ENCODE measurements at regions not wholly inside any gene's neighbourhood (a gene's known extent, or its start where the extent isn't known, plus 50 kb on each side); places are given as distances from the start of the nearest gene placed in this dataset.

GRCh38 chr20:23156842-23157423, 70.8 kb upstream of the CD93 start:
- intact Hi-C loops (cut with micrococcal nuclease; ENCODE audit: unreplicated experiment) = no loop called here
- WGBS (ENCODE audit: insufficient coverage, insufficient replicate concordance, low lambda C conversion rate, missing lambda C conversion rate) = 34% methylated on average over 5 of the region's 5 CpGs
- in situ Hi-C loops (cut with MboI) = no loop called here
- Histone ChIP-seq H3K79me2 (ENCODE audit: control insufficient read depth, insufficient read depth, low read length) (no peaks in the 10 kb centered on the region), H3K4me2 (ENCODE audit: control insufficient read depth, insufficient read depth) (no peak overlapping the region), H3K27ac (ENCODE audit: control insufficient read depth, insufficient read depth) (no peak overlapping the region), H3K27me3 (replicated peaks in 1 of 2; ENCODE audit: control insufficient read depth in 2 of 2, insufficient read depth in 2 of 2, low read length in 1 of 2) (no peaks in the 10 kb centered on the region), H3K4me1 (ENCODE audit: control insufficient read depth, insufficient read depth, low read length) (peaks cover 32% of the 10 kb centered on the region), H2AFZ (ENCODE audit: control insufficient read depth, low read depth, low read length) (no peak overlapping the region), H4K20me1 (ENCODE audit: control insufficient read depth, insufficient read depth) (no peaks in the 10 kb centered on the region), H3K36me3 (ENCODE audit: control insufficient read depth in 2 of 2, insufficient read depth in 2 of 2, low read length in 1 of 2) (no peaks in the 10 kb centered on the region), H3K9me3 (replicated peaks; ENCODE audit: control insufficient read depth, insufficient read depth, low read length) (no peaks in the 10 kb centered on the region), H3K9ac (ENCODE audit: control insufficient read depth, insufficient read depth, low read length) (no peak overlapping the region), H3K4me3 (no peak overlapping the region)
- ATAC-seq (no peak), DNase-seq (ENCODE audit: low read depth, low spot score) (no peak), FAIRE-seq (no peak)
- ChIA-PET CTCF (interaction anchor here (1.1 to 1.5 kb wide), 5 partner anchors 7 to 44 kb away, joined by 3 to 4 read pairs (median 3); no protein-coding TSS in a partner anchor), SMC1A (ENCODE audit: uncharacterized antibody, unreplicated experiment) (interaction anchor here (5.9 kb wide), 1 partner anchor 9 kb away, joined by 58 read pairs; no protein-coding TSS in a partner anchor), RAD21 (ENCODE audit: unreplicated experiment) (no interaction called here), POLR2A (no interaction called here)
- no peak for TF ChIP-seq SMAD1 (IDR thresholded peaks at IDR 0.05; ENCODE audit: low read depth, partially characterized antibody)
- no peak for TF ChIP-seq BCL11A (IDR thresholded peaks at IDR 0.05; ENCODE audit: low read depth, low read length)
- TF ChIP-seq, protein P1, sequence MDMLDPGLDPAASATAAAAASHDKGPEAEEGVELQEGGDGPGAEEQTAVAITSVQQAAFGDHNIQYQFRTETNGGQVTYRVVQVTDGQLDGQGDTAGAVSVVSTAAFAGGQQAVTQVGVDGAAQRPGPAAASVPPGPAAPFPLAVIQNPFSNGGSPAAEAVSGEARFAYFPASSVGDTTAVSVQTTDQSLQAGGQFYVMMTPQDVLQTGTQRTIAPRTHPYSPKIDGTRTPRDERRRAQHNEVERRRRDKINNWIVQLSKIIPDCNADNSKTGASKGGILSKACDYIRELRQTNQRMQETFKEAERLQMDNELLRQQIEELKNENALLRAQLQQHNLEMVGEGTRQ (IDR thresholded peaks at IDR 0.05; ENCODE audit: borderline replicate concordance, low read depth, low read length) = no peak
- no peak for TF ChIP-seq NBN (IDR thresholded peaks at IDR 0.05)
- no TSS peak for BruUV-seq (replicated peaks)

GRCh38 chr20:23156170-23156841, 70.2 kb upstream of the CD93 start:
- Histone ChIP-seq H3K9ac (ENCODE audit: control insufficient read depth, insufficient read depth, low read length) (no peak overlapping the region), H3K27ac (ENCODE audit: control insufficient read depth, insufficient read depth) (no peak overlapping the region), H3K9me3 (replicated peaks; ENCODE audit: control insufficient read depth, insufficient read depth, low read length) (no peaks in the 10 kb centered on the region), H3K4me2 (ENCODE audit: control insufficient read depth, insufficient read depth) (no peak overlapping the region), H3K4me1 (ENCODE audit: control insufficient read depth, insufficient read depth, low read length) (peaks cover 26% of the 10 kb centered on the region), H3K36me3 (ENCODE audit: control insufficient read depth in 2 of 2, insufficient read depth in 2 of 2, low read length in 1 of 2) (no peaks in the 10 kb centered on the region), H3K79me2 (ENCODE audit: control insufficient read depth, insufficient read depth, low read length) (no peaks in the 10 kb centered on the region), H4K20me1 (ENCODE audit: control insufficient read depth, insufficient read depth) (no peaks in the 10 kb centered on the region), H2AFZ (ENCODE audit: control insufficient read depth, low read depth, low read length) (no peak overlapping the region), H3K4me3 (no peak overlapping the region), H3K27me3 (replicated peaks in 1 of 2; ENCODE audit: control insufficient read depth in 2 of 2, insufficient read depth in 2 of 2, low read length in 1 of 2) (no peaks in the 10 kb centered on the region)
- no TSS peak for BruUV-seq (replicated peaks)
- ATAC-seq = no peak
- no peak for DNase-seq (ENCODE audit: low read depth, low spot score)
- WGBS (ENCODE audit: insufficient coverage, insufficient replicate concordance, low lambda C conversion rate, missing lambda C conversion rate) = 51% methylated on average over 11 of the region's 11 CpGs
- ChIA-PET CTCF (interaction anchor here (1.1 to 1.5 kb wide), 4 partner anchors 9 to 45 kb away, joined by 3 to 4 read pairs (median 3); no protein-coding TSS in a partner anchor), RAD21 (ENCODE audit: unreplicated experiment) (interaction anchor here (0.8 kb wide), 1 partner anchor 11 kb away, joined by 3 read pairs; no protein-coding TSS in a partner anchor), POLR2A (no interaction called here), SMC1A (ENCODE audit: uncharacterized antibody, unreplicated experiment) (interaction anchor here (0.7 to 1.1 kb wide), 3 partner anchors 12 to 45 kb away, joined by 3 to 4 read pairs (median 3); no protein-coding TSS in a partner anchor)
- intact Hi-C loops (cut with micrococcal nuclease; ENCODE audit: unreplicated experiment) (no loop called here), in situ Hi-C loops (cut with MboI) (no loop called here)
- no peak for FAIRE-seq
- TF ChIP-seq TCF12 (IDR thresholded peaks at IDR 0.05; ENCODE audit: low read depth, low read length) = no peak
- TF ChIP-seq WRNIP1 (IDR thresholded peaks at IDR 0.05; ENCODE audit: borderline replicate concordance, low read depth, low read length) = no peak
- peak; percentile 29; the same call in 1 of the 2 replicates for TF ChIP-seq NFIC (IDR thresholded peaks at IDR 0.05; ENCODE audit: low read depth, low read length)
- no peak for TF ChIP-seq ZZZ3 (IDR thresholded peaks at IDR 0.05; ENCODE audit: control insufficient read depth, insufficient read length, low read depth)
- no peak for TF ChIP-seq SMARCA5 (IDR thresholded peaks at IDR 0.05)
- no peak for TF ChIP-seq YY1 (IDR thresholded peaks at IDR 0.05; ENCODE audit: low read depth, low read length)
- TF ChIP-seq LARP7 (IDR thresholded peaks at IDR 0.05) = no peak
- TF ChIP-seq TARDBP (IDR thresholded peaks at IDR 0.05; ENCODE audit: borderline replicate concordance) = no peak
- TF ChIP-seq SP1 (IDR thresholded peaks at IDR 0.05; ENCODE audit: low read depth, low read length) = no peak
- TF ChIP-seq, protein P1 (IDR thresholded peaks at IDR 0.05; ENCODE audit: borderline replicate concordance, low read depth, low read length) = no peak
- no peak for TF ChIP-seq CBFB (IDR thresholded peaks at IDR 0.05; ENCODE audit: low read depth)
- no peak for TF ChIP-seq EGR1 (IDR thresholded peaks at IDR 0.05; ENCODE audit: borderline replicate concordance in 1 of 2, low read depth in 2 of 2, low read length in 2 of 2)
- no peak for TF ChIP-seq JUNB (IDR thresholded peaks at IDR 0.05)
- TF ChIP-seq RUNX3 (IDR thresholded peaks at IDR 0.05; ENCODE audit: low read length) = peak; percentile 63; the same call in 1 of the 2 replicates
- TF ChIP-seq RELA (IDR thresholded peaks at IDR 0.05; ENCODE audit: borderline replicate concordance, partially characterized antibody) = no peak

Measured in GM12878 (cell line).